ENCODE measurements at regions not wholly inside any gene's neighbourhood (a gene's known extent, or its start where the extent isn't known, plus 50 kb on each side); places are given as distances from the start of the nearest gene placed in this dataset.

DNA sequence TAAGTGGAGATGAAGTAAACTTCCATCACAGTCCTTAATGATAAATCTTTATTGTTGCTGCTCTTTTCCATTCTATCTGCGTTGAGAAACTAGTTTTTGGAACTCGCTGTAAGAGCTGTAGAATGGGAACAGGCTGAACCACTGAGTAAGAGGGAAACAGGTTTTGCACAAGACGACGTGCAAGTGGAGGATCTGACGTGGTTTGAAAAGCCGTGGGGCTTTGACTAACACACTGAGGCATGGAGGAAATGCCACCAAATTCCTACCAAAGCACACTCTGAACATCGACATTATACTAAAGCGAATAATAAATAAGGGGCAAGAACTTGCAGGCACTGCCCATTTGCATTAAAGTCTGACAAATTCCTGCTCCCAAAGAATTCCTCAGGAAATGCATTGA is 160.6 kb downstream of the KLF6 start:
- H3K9me3 Mint-ChIP-seq = peaks cover 21% of the 10 kb centered on the region
- Histone ChIP-seq H3K4me3 (no peak overlapping the region), H3K79me2 (ENCODE audit: low read depth) (no peaks in the 10 kb centered on the region), H3K4me1 (peaks cover 5% of the 10 kb centered on the region), H3F3A (ENCODE audit: low read depth) (no peaks in the 10 kb centered on the region), H4K20me1 (ENCODE audit: low read depth) (no peaks in the 10 kb centered on the region), H3K27me3 (no peaks in the 10 kb centered on the region), H3K27ac (no peak overlapping the region), H3K9me3 (ENCODE audit: low read depth) (no peaks in the 10 kb centered on the region), H3K9ac (no peak overlapping the region), H2AFZ (replicated peaks) (peak overlapping the region; percentile 11), H3K36me3 (no peaks in the 10 kb centered on the region), H3K4me2 (no peak overlapping the region)
- no peak for TF ChIP-seq EZH2phosphoT487 (IDR thresholded peaks at IDR 0.05)
- no peak for TF ChIP-seq CTCF (IDR thresholded peaks at IDR 0.05)
- TF ChIP-seq EZH2 (IDR thresholded peaks at IDR 0.05) = no peak
- no peaks in the 10 kb centered on the region for H3K4me1 Mint-ChIP-seq
- no peak overlapping the region for H3K27ac Mint-ChIP-seq
- no peak overlapping the region for H3K4me3 Mint-ChIP-seq
- no peak for DNase-seq (ENCODE audit: low spot score)
- peaks cover 5% of the 10 kb centered on the region for H3K27me3 Mint-ChIP-seq (ENCODE audit: insufficient read depth, low read depth)
- no peaks in the 10 kb centered on the region for H3K36me3 Mint-ChIP-seq

DNA sequence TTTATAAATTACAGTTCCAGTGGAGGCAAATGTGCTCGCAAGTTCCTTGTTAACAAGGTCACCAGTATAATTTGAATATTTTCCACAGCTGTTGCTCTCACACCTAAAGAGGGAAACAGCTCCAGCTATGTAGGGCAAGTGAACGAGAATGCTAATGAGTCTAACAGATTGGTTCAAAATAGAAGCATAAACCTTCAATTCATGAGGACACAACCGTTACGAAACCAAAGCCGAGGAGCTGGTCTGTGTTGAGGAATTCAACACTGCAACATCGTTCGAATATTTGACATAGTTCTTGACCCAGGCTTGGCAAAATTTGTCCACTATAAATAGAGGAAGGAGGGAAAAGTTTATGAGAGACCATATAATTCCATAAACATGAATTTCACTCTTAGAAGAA is 161.3 kb downstream of the KLF6 start:
- Histone ChIP-seq H2AFZ (replicated peaks) (no peak overlapping the region), H3K9me3 (ENCODE audit: low read depth) (no peaks in the 10 kb centered on the region), H3K4me2 (no peak overlapping the region), H3K79me2 (ENCODE audit: low read depth) (no peaks in the 10 kb centered on the region), H3K36me3 (no peaks in the 10 kb centered on the region), H3K4me3 (no peak overlapping the region), H4K20me1 (ENCODE audit: low read depth) (no peaks in the 10 kb centered on the region), H3K27me3 (no peaks in the 10 kb centered on the region), H3K4me1 (peaks cover 5% of the 10 kb centered on the region), H3F3A (ENCODE audit: low read depth) (no peaks in the 10 kb centered on the region), H3K27ac (no peak overlapping the region), H3K9ac (no peak overlapping the region)
- no peak overlapping the region for H3K4me3 Mint-ChIP-seq
- H3K36me3 Mint-ChIP-seq = no peaks in the 10 kb centered on the region
- H3K27ac Mint-ChIP-seq = no peak overlapping the region
- peaks cover 21% of the 10 kb centered on the region for H3K9me3 Mint-ChIP-seq
- DNase-seq (ENCODE audit: low spot score) = no peak
- TF ChIP-seq EZH2 (IDR thresholded peaks at IDR 0.05) (no peak), EZH2phosphoT487 (IDR thresholded peaks at IDR 0.05) (no peak)
- H3K27me3 Mint-ChIP-seq (ENCODE audit: insufficient read depth, low read depth) = peaks cover 5% of the 10 kb centered on the region
- H3K4me1 Mint-ChIP-seq = no peaks in the 10 kb centered on the region

DNA sequence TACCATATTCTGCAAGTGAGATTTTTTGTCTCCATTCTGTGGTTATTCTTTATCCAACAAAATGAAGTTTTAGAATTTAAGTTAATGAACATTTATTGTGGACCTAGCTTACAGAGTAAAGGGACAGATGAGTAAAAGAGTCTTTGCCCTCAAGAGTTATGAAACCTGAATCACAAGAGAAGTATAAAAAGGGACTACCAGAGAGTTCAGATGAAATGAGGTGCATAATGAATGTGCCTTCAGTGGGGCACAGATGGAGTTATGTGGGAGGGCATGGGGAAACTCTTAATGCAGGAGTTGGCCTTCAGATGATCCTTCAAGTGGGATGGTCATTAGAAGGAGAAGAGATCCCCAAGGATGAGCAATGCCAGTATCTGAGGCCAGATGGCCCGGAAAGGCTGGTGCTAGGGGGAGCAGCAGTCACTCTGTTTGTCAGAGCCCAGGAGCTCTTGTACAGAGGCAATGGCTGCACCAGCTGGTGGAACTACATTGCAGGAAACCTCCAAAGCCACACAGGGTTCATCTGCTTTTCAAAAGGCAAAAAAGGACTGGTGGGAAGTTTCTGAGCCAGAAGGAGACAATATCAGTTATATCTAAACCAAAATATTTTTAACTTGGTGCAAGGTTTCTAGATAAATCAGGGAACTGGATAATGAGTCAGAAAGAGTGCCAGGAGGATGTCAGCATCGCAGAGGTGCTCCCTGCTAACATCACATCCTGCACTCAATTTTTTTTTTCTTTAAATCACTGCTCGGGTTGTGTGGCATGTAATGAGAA is 162.0 kb downstream of the KLF6 start:
- no peaks in the 10 kb centered on the region for H3K27me3 ChIP-seq
- TF ChIP-seq EZH2phosphoT487 (IDR thresholded peaks at IDR 0.05) (no peak), CTCF (IDR thresholded peaks at IDR 0.05) (no peak)
- no peaks in the 10 kb centered on the region for H3K36me3 ChIP-seq
- no peak for DNase-seq (ENCODE audit: low spot score)
- H3K9ac ChIP-seq = no peak overlapping the region
- no peak overlapping the region for H3K4me3 ChIP-seq
- H2AFZ ChIP-seq (replicated peaks) = no peak overlapping the region
- Mint-ChIP-seq H3K27me3 (ENCODE audit: insufficient read depth, low read depth) (peaks cover 5% of the 10 kb centered on the region), H3K27ac (no peak overlapping the region), H3K4me3 (no peak overlapping the region), H3K36me3 (no peaks in the 10 kb centered on the region), H3K4me1 (no peaks in the 10 kb centered on the region), H3K9me3 (peaks cover 21% of the 10 kb centered on the region)
- H4K20me1 ChIP-seq (ENCODE audit: low read depth) = no peaks in the 10 kb centered on the region
- no peak overlapping the region for H3K4me2 ChIP-seq
- H3K4me1 ChIP-seq = peaks cover 5% of the 10 kb centered on the region
- no peaks in the 10 kb centered on the region for H3K9me3 ChIP-seq (ENCODE audit: low read depth)
- H3F3A ChIP-seq (ENCODE audit: low read depth) = no peaks in the 10 kb centered on the region
- no peaks in the 10 kb centered on the region for H3K79me2 ChIP-seq (ENCODE audit: low read depth)
- H3K27ac ChIP-seq = no peak overlapping the region

DNA sequence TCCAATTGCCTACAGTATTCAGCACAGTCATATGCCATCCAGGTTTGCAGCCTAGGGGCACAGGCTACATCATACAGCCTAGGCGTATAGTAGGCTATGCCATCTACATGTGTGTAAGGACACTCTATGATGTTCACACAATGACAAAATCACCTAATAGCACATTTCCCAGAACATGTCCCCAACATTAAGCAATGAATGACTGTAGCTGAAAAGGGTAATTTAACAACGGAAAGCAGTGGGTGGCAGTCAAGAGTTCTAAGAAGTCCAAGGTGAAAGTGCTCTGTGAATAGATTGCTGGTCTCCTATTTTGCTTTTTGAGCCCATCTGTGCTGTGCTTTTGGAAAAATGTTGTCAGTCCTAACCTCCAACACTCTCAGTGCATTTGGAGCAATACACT is 162.6 kb downstream of the KLF6 start:
- H3K27ac ChIP-seq = no peak overlapping the region
- H3K4me2 ChIP-seq = no peak overlapping the region
- H3K36me3 ChIP-seq = no peaks in the 10 kb centered on the region
- no peaks in the 10 kb centered on the region for H3K79me2 ChIP-seq (ENCODE audit: low read depth)
- TF ChIP-seq CTCF (IDR thresholded peaks at IDR 0.05) = no peak
- TF ChIP-seq EZH2 (IDR thresholded peaks at IDR 0.05) = no peak
- TF ChIP-seq EZH2phosphoT487 (IDR thresholded peaks at IDR 0.05) = no peak
- Mint-ChIP-seq H3K27ac (no peak overlapping the region), H3K9me3 (peaks cover 21% of the 10 kb centered on the region), H3K4me1 (no peaks in the 10 kb centered on the region), H3K36me3 (no peaks in the 10 kb centered on the region), H3K27me3 (ENCODE audit: insufficient read depth, low read depth) (peaks cover 5% of the 10 kb centered on the region), H3K4me3 (no peak overlapping the region)
- H3K27me3 ChIP-seq = no peaks in the 10 kb centered on the region
- peaks cover 5% of the 10 kb centered on the region for H3K4me1 ChIP-seq
- H3F3A ChIP-seq (ENCODE audit: low read depth) = no peaks in the 10 kb centered on the region
- no peak for DNase-seq (ENCODE audit: low spot score)
- no peaks in the 10 kb centered on the region for H4K20me1 ChIP-seq (ENCODE audit: low read depth)
- H2AFZ ChIP-seq (replicated peaks) = no peak overlapping the region
- H3K4me3 ChIP-seq = no peak overlapping the region
- H3K9ac ChIP-seq = no peak overlapping the region
- no peaks in the 10 kb centered on the region for H3K9me3 ChIP-seq (ENCODE audit: low read depth)

Measured in neural progenitor cell (in vitro differentiated cells).